ENCODE measurements at regions not wholly inside any gene's neighbourhood (a gene's known extent, or its start where the extent isn't known, plus 50 kb on each side); places are given as distances from the start of the nearest gene placed in this dataset.
"Not testable (repeated sequence)": the region's sequence is repeated elsewhere in the genome, so short reads cannot be mapped to it uniquely, and the experiment has no call there.

DNA sequence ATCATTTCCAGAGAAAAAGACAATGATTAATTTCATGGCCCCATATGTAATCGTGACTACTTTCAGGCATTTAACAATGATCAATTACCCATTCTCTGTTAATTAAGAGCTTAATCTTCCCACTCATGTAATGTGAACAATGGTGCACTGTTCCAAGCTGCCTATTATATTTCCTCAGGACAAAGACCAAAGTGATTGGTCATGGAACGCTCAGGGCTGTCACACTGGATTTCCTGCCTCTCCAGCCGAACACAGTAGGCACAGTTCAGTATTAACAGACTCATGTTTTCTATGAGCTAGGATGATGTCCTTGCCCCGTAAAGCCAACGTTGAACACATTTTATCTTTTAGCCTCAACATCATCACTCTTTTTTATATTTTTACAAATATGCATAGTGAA is 142.7 kb upstream of the FZD8 start:
- no peak for DNase-seq (ENCODE audit: low read depth)

DNA sequence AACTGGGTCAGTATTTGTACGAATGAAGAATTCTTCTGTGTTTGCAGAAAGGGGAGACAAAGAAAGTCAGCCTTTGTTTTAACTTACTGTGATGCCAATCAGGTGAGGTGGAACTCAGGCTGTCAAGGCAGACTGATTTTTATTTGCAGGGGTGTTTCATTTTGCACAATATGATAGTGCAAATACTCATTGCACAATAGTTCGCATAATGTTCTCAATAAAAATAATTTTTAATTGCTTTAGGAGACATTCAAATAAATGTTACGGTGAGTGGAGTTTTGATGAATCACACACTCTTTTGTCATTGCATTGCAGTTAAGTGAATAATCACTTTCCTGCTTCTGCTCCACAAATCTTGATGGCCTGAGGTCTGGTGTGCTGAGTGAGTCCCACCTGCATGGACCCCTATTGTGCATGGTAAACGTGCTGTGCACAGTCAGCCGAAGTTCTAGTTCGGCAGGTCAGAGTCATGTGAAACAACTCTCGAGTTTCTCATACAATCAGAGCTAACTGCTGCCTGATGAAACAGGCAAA is 141.3 kb upstream of the FZD8 start:
- DNase-seq (ENCODE audit: low read depth) = no peak

- DNase-seq (ENCODE audit: low read depth) = no peak
Observed at GRCh38 chr10:35781643-35782035, 139.5 kb upstream of the FZD8 start.

GRCh38 chr10:35780970-35781642 is 139.0 kb upstream of the FZD8 start:
- DNase-seq (ENCODE audit: low read depth) = no peak

DNA sequence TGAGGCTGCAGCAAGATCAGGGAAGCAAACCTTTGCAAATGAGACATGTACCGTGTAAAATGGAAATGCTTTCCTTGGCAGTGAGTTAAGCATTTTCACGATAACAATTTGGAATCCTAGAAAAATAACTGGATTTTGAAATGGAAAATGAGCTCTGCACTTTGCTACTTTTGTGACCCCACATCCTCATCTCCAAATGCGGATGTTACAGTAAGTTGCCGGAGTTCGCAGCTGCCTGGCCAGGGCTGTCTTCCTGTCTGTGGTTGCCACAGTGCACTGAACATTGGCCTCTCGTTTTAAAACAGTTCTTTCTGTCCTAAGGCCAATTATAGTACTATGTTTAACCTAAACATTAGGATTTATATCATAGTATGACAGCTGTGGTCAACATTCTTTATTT is 136.2 kb upstream of the FZD8 start:
- DNase-seq (ENCODE audit: low read depth) = no peak

DNA sequence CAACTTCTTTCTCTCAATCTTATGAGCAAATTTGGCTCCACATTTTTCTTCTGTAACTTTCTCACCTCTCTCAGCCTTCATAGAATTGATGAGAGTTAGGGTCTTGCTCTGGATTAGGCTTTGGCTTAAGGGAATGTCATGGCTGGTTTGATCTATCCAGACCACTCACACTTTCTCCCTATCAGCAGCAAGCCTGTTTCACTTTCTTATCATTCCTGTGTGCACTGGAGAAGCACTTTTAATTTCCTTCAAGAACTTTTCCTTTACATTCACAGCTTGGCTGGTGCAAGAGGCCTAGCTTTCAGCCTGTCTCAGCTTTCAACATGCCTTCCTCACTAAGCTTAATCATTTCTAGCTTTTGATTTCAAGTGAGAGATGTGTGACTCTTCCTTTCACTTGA is 134.5 kb upstream of the FZD8 start:
- DNase-seq (ENCODE audit: low read depth) = not testable (repeated sequence)

GRCh38 chr10:35774109-35774508 is 132.0 kb upstream of the FZD8 start:
- DNase-seq (ENCODE audit: low read depth) = no peak

DNA sequence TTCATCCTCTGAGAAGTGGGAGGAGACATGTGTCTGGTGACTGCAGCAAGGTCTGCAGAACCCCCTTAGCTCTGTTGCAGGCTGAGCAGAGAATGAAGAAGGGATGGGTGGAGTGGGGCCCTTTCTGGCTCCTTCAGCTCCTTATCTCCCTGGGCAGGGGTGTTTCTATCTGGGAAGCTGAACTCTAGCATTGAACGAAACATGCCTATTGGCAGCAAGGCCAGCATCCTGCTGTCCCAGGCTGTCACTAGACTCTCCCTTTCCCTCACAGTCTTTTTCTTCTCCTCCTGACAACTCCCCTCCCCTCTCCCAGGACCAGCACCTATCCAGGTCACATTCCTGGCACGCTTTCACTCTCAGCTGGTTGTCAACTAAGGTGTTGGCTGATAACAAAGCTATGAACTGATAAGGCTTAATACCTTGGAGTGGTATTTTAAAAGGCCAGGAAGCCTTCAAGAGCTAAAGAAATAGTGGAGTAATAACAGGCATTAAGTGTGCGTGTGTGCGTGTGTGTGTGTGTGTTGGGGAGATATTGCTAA is 128.8 kb upstream of the FZD8 start:
- DNase-seq (ENCODE audit: low read depth) = no peak

DNA sequence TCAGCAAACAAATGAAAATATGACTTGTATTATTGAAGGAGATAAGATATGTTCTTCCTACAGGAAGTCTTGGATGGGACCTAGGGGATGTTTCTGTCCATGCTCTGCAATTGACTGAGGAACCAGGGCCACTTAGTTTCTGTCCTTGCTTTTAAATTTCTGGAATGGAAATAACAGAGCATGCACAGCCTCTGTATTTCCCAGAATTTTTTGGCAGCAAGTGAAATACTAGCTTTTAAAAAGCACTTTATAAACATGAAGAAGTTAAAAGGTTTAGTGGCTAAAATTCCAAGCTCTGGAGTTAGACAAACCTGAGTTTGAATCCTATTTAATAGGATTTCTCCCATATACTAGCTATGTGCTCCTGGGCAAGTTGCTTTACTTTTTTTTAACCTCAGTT is 127.7 kb upstream of the FZD8 start:
- no peak for DNase-seq (ENCODE audit: low read depth)

- DNase-seq (ENCODE audit: low read depth) = no peak
Observed at GRCh38 chr10:35768731-35769130, 126.6 kb upstream of the FZD8 start.

DNA sequence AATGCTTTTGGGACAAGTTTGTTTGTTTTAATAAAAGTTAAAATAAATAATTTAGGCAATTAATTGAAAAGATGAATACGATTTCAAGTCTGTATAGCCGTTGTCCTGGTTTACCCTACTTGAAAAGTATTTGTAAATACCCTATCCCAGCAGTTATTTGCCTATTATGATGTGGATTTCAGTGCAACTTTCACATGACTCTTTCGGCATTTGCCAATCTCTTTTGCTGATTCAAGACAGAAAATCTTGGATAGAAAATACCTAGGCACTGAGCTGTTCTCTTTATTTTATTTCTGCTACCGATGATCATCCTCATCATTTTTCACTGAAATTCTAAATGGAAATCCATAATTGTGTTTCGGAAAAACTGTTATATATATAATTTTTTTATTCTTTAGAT is 125.9 kb upstream of the FZD8 start:
- DNase-seq (ENCODE audit: low read depth) = no peak

DNA sequence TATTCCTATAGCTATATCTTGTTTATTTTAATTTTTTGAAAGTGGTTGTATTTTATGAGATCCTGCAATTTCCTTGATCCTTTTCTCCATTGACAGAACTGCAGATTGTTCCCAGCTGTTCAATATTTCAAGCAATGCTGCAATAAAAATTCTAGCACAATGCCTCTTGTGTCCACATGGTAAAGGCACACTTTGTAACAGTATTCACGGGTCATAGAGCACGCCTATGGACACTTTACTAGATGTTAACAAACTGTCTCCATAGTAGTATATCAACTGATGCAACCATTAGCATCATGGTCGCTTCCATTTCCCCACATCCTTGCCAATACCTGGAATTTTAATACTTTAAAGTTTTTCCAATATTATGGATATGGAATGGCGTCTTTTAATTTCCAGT is 123.9 kb upstream of the FZD8 start:
- DNase-seq (ENCODE audit: low read depth) = no peak

- DNase-seq (ENCODE audit: low read depth) = no peak
Observed at GRCh38 chr10:35765066-35765527, 123.0 kb upstream of the FZD8 start.

DNA sequence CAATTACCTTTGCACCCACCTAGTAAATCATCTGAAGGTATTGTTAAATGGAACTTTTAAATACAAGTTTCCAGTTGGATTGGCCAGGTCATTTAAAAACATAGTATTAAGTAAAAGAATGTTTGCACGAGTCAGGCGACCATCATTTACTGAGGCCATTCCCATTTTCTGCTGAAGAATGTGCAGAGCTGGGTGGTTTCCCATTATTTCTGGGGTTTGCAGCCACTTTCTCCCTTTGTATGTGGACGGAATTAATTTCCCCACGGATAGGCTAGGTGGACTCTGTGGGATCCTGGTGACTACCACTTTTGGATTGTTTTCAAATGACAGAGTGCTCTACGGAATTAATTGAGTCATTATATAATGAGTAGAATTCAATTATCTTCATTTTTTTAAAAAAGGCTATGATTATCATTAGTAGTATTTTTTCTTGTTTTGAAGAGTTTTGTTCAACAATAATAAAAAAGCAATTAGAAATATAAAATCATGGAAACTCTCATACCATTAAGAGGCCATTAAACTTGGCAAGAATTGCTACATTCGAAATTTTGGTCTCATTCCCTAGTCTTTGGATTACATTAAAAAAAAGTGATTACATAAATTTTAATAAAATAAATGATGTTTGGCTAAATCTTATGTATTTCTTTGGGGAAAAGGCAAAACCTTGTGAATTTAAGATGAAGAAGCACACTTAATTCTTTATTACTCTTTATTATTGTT is 120.4 kb upstream of the FZD8 start:
- no peak for DNase-seq (ENCODE audit: low read depth)

DNA sequence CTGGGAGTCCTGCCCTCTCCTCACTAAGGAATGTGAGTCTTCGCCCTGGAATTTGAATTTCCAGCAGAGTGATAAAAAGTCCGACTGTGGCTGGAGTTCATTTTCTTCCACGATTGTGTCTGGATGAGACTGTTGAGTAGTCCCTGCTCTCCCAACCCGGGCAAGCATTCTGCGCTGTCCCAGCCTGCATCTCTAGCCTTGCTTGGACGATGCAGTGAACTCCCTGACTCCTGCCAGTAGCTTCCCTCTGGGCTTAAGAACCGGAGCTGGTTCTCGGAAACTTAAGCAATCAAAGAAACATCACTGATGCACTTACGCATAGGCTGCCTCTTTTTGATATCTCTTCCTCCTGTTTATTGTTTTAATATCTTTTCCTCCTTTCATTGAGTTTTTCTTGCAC is 116.0 kb upstream of the FZD8 start:
- no peak for DNase-seq (ENCODE audit: low read depth)

DNA sequence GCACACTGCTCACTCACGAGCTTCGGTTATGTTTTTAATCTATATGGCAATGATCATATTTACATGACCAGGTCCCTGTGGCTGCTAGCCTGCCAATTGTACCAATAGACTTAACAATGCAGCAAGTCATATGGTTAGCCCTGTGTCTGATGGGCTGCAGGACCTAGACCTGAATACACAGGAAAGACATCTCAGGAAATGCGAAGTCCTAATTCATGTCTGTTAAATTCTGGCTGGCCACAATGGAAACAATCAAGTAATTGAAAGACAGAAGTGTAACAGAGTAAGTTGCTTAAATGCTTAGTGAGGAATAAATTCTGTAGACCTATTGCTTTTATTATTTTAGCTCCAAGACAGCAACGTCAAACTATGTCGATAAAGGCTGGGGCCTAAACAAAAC is 112.4 kb upstream of the FZD8 start:
- DNase-seq (ENCODE audit: low read depth) = no peak

DNA sequence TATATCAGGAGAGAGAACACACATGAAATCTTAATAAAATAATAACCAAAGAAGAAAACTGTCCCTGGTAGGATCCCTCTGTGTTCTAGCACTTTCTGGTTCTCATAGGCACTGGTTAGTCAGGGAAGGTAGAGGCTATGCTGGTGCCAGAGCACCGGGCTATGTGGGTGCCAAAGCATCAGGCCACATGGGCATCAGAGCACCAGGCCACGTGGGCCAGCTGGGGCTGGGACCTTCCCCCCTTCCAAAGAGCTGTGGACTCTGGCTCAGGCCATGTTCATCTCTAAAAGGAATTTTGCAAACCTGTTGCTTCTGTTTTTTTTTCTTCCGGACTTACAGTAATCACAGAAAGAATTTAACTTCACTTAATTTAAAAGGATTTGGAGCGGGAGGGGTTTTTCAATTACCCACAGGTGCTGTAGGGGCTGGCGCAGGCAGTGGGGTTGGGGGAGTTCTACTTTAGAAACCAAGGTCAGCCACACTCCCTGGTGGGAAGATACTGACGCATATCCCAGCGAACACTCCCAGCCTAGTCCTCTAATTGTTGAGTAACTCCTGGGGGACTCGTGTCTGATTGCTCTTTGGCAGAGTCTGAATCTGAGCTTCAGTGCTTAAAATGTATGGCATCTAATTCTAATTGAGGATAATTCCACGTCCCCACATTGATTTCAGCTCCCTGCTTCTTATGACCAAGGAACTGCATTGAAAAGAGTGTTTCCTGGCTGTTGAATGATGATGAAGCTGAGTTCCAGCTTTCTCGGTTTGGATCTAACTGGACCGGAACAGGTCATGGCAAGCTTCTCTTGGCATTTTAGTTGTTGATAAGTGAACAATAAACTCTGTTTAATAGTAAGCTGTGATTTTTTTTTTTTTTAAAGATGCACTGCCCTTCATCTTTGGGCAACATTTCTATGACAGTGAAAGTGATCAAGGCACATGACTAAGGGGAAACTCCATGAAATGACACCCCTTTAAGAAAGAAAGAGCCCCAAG is 110.7 kb upstream of the FZD8 start:
- no peak for DNase-seq (ENCODE audit: low read depth)

GRCh38 chr10:35751347-35751746 is 109.3 kb upstream of the FZD8 start:
- no peak for DNase-seq (ENCODE audit: low read depth)

- no peak for DNase-seq (ENCODE audit: low read depth)
Observed at GRCh38 chr10:35749230-35749629, 107.1 kb upstream of the FZD8 start.

DNA sequence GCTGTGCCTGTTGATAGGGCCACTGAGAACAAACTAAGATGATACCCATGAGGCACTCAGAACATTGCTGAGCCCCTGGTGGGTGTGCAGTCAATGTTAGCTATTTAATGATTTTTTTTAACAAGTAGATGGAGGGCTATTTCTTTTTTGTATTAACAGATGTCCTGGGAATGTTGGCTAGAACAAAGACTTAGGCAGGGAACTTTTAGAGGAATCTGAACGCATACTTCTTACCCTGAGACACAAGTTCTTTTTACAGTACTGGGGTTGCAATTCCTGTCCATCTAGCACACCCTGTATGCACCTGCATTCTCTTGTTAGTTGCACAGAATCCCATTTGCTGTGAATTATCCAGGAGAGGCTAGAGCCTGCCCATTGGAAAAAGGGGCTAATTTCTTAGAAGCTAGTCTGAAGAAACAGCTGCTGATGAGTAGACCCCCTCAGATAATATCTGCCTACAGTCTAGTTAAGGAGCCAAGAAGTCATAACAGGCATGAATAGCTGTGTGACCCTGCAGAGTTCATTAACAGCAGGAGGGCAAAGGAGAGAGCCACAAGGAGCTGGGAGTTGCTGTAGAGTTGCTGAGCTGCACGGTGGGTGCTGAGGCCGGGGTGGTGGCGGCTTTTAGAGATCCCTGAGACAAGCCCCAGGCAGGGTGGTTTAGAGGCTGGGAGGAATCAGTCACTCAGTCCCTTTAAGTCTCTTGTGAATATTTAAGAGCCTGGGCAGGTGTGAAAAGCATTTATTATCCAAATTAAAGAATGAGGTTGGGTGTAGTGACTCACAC is 103.7 kb upstream of the FZD8 start:
- no peak for DNase-seq (ENCODE audit: low read depth)

- no peak for DNase-seq (ENCODE audit: low read depth)
Observed at GRCh38 chr10:35743851-35744250, 101.8 kb upstream of the FZD8 start.

Measured in GM04504 (cell line).